ENCODE measurements at regions not wholly inside any gene's neighbourhood (a gene's known extent, or its start where the extent isn't known, plus 50 kb on each side); places are given as distances from the start of the nearest gene placed in this dataset.

GRCh38 chr5:111954516-111955395 is 197.8 kb upstream of the NREP start:
- TF ChIP-seq EZH2 (IDR thresholded peaks at IDR 0.05; ENCODE audit: borderline replicate concordance, low read depth, low read length, poor library complexity, severe bottlenecking) (no peak), CTCF (conservative IDR thresholded peaks at IDR 0.05; ENCODE audit: low read depth, low read length) (no peak)

Data from A673 (cell line).